Panc1 (cell line): ENCODE measurements at regions not wholly inside any gene's neighbourhood (a gene's known extent, or its start where the extent isn't known, plus 50 kb on each side); places are given as distances from the start of the nearest gene placed in this dataset.
"Not testable (repeated sequence)": the region's sequence is repeated elsewhere in the genome, so short reads cannot be mapped to it uniquely, and the experiment has no call there.

Experiments used
- ATAC-seq: fragments of 200-7000 bp; cut with Tn5 transposase; 2 replicates; pipeline ENCODE4 v1.9.1; 2020; ENCODE audit warnings: mild to moderate bottlenecking, moderate library complexity
- BruUV-seq: library from RNA; stranded (reverse); fragments of 400-500 nt; replicated peaks from 2 replicates; lab custom pipeline; 2021; lab: Mats Ljungman, UMichigan
- CTCF ChIA-PET: fragments of 300-600 bp; sonication (Branson Sonifier 250); formaldehyde crosslinking; loops from one replicate; lab custom pipeline; 2022; ENCODE audit warnings: antibody characterized with exemption; lab: Charles Lee
- POLR2A ChIA-PET: fragments of 300-600 bp; sonication (Branson Sonifier 250); formaldehyde crosslinking; loops from one replicate; lab custom pipeline; 2022; ENCODE audit warnings: antibody characterized with exemption; lab: Charles Lee
- DNase-seq: peaks from one replicate; pipeline ENCODE4 v3.0.0-alpha.2; 2010; ENCODE audit warnings: low read depth, low spot score
- H3K27ac ChIP-seq: 2 replicates; pipeline ENCODE4 v1.5.1; 2011; ENCODE audit warnings: mild to moderate bottlenecking, low read length, inconsistent platforms
- H3K27me3 ChIP-seq: fragments of 200-500 bp; sonication (Bioruptor generic); 2 replicates; pipeline ENCODE4 v1.6.0; 2014; ENCODE audit warnings: low read length, inconsistent platforms; ENCODE audit not compliant: control insufficient read depth, insufficient read depth
- H3K36me3 ChIP-seq: fragments of 200-500 bp; sonication (Bioruptor generic); 2 replicates; pipeline ENCODE4 v1.5.1; 2014; ENCODE audit warnings: inconsistent platforms, mild to moderate bottlenecking, low read length, moderate library complexity; ENCODE audit not compliant: control insufficient read depth, insufficient read depth
- H3K4me1 ChIP-seq: 2 replicates; pipeline ENCODE4 v1.5.1; 2011; ENCODE audit warnings: inconsistent platforms, mild to moderate bottlenecking, low read length, moderate library complexity; ENCODE audit not compliant: control insufficient read depth, insufficient read depth
- H3K4me3 ChIP-seq, 2 experiments: 2 replicates each; pipeline ENCODE4 v1.5.1; 2011 to 2012; ENCODE audit warnings: low read depth in 2 of 2, low read length in 2 of 2, mild to moderate bottlenecking in 2 of 2, inconsistent platforms in 1 of 2, moderate library complexity in 1 of 2
- H3K9me3 ChIP-seq: fragments of 200-500 bp; sonication (Bioruptor generic); 2 replicates; pipeline ENCODE4 v1.5.1; 2014; ENCODE audit warnings: low read depth, mild to moderate bottlenecking, inconsistent platforms, low read length, moderate library complexity; ENCODE audit not compliant: control insufficient read depth, insufficient read depth
- CTCF ChIP-seq: fragments of 450-650 bp; IDR thresholded peaks from 2 replicates; pipeline ENCODE4 v1.5.1; 2017; ENCODE audit warnings: mild to moderate bottlenecking
- POLR2AphosphoS5 ChIP-seq: IDR thresholded peaks from 2 replicates; pipeline ENCODE4 v1.6.1; 2012; ENCODE audit warnings: mild to moderate bottlenecking, low read depth, low read length, moderate library complexity
- REST ChIP-seq, 2 experiments: IDR thresholded peaks; 2 replicates each; pipeline ENCODE4 v1.6.1; 2011 to 2012; ENCODE audit warnings: low read depth in 2 of 2, control low read depth in 1 of 2, low read length in 1 of 2, mild to moderate bottlenecking in 1 of 2, moderate library complexity in 1 of 2; ENCODE audit not compliant: insufficient read depth in 1 of 2
- SIN3A ChIP-seq: IDR thresholded peaks from 2 replicates; pipeline ENCODE4 v1.6.1; 2012; ENCODE audit warnings: low read depth, mild to moderate bottlenecking, low read length, moderate library complexity, borderline replicate concordance; ENCODE audit not compliant: insufficient read depth
- TCF7L2 ChIP-seq: IDR thresholded peaks from 2 replicates; pipeline ENCODE4 v1.6.1; 2011; ENCODE audit warnings: mild to moderate bottlenecking, low read depth, low read length, inconsistent platforms
- in situ Hi-C: cut with HindIII; loops from 2 replicates; pipeline ENCODE4 v1.10.0; 2016; ENCODE audit warnings: low sequenced_read_pairs, low pct_unique_long_range_greater_than_20kb
- intact Hi-C: fragments of 100-400 bp; cut with micrococcal nuclease; formaldehyde crosslinking; loops from one replicate; pipeline ENCODE4 v1.10.0; 2022; ENCODE audit not compliant: unreplicated experiment

DNA sequence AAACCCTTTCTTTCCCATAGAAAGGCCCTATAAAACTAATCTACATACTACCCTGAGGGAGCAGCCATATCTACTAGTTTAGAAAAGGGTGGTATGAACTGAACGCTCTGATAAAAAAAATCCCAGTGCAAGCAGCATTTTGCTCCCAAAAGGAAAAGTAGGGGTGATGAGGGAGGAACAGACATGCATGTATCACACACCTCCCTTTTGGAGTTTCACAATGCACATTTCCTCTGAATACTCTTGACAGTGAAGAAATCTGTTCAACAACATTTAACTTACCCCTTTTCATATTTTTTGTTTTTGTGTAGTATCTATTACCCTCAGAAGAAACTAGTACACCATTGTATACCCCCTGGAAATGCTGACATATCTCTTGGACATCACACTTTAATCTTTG, 411.4 kb downstream of the MAT2B start:
- CTCF ChIA-PET: no interaction called here
- Histone ChIP-seq H3K27ac (no peak overlapping the region), H3K9me3 (no peaks in the 10 kb centered on the region), H3K4me1 (no peaks in the 10 kb centered on the region), H3K36me3 (no peaks in the 10 kb centered on the region), H3K27me3 (no peaks in the 10 kb centered on the region), H3K4me3 (no peak overlapping the region)
- DNase-seq (no peak), ATAC-seq (no peak)
- intact Hi-C loops (no loop called here), in situ Hi-C loops (no loop called here)
- TF ChIP-seq POLR2AphosphoS5 (no peak), SIN3A (no peak), TCF7L2 (no peak), REST (IDR thresholded peaks at IDR 0.05; ENCODE audit: insufficient read depth in 1 of 2, low read depth in 2 of 2, low read length in 1 of 2) (no peak), CTCF (no peak)
- POLR2A ChIA-PET: no interaction called here
- no TSS peak for BruUV-seq

GRCh38 chr5:163917747-163918146, 412.3 kb downstream of the MAT2B start:
- Histone ChIP-seq H3K27me3 (no peaks in the 10 kb centered on the region), H3K36me3 (no peaks in the 10 kb centered on the region), H3K4me1 (no peaks in the 10 kb centered on the region), H3K4me3 (no peak overlapping the region), H3K9me3 (no peaks in the 10 kb centered on the region), H3K27ac (no peak overlapping the region)
- in situ Hi-C loops (no loop called here), intact Hi-C loops (no loop called here)
- DNase-seq: no peak
- ChIA-PET CTCF (no interaction called here), POLR2A (no interaction called here)
- TF ChIP-seq CTCF (no peak), POLR2AphosphoS5 (no peak)
- ATAC-seq: no peak
- no TSS peak for BruUV-seq

- H3K27ac ChIP-seq, BruUV-seq, H3K9me3 ChIP-seq, intact Hi-C loops, DNase-seq, in situ Hi-C loops, H3K4me3 ChIP-seq, CTCF ChIA-PET, ATAC-seq, H3K4me1 ChIP-seq, H3K36me3 ChIP-seq, POLR2A ChIA-PET, H3K27me3 ChIP-seq: not testable (repeated sequence)
These were observed 429.6 kb downstream of the MAT2B start for GRCh38 chr5:163934990-163935389.
